ENCODE measurements at regions not wholly inside any gene's neighbourhood (a gene's known extent, or its start where the extent isn't known, plus 50 kb on each side); places are given as distances from the start of the nearest gene placed in this dataset.

- TF ChIP-seq EZH2 (optimal IDR thresholded peaks at IDR 0.05; ENCODE audit: low read depth, low read length), result no peak
- no peak for TF ChIP-seq CTCF (IDR thresholded peaks at IDR 0.05; ENCODE audit: low read length)
Measured at GRCh38 chr11:46175401-46176002, 54.2 kb upstream of the PHF21A start.
